Astrocyte (in vitro differentiated cells and primary cell): ENCODE measurements at regions not wholly inside any gene's neighbourhood (a gene's known extent, or its start where the extent isn't known, plus 50 kb on each side); places are given as distances from the start of the nearest gene placed in this dataset.

ENCODE experiments used
- EZH2 ChIP-seq: IDR thresholded peaks from 2 replicates; pipeline ENCODE4 v1.6.1; 2012; ENCODE audit warnings: mild to moderate bottlenecking, low read length, inconsistent platforms; ENCODE audit not compliant: insufficient read depth
- TF ChIP-seq, protein P1 (sequence below): IDR thresholded peaks from 2 replicates; pipeline ENCODE4 v1.5.1; 2011; ENCODE audit warnings: low read depth, mild to moderate bottlenecking, inconsistent platforms, low read length, moderate library complexity; ENCODE audit not compliant: insufficient read depth

GRCh38 chr10:131490991-131491594 lies 179.6 kb upstream of the TCERG1L start:
- TF ChIP-seq, protein P1, sequence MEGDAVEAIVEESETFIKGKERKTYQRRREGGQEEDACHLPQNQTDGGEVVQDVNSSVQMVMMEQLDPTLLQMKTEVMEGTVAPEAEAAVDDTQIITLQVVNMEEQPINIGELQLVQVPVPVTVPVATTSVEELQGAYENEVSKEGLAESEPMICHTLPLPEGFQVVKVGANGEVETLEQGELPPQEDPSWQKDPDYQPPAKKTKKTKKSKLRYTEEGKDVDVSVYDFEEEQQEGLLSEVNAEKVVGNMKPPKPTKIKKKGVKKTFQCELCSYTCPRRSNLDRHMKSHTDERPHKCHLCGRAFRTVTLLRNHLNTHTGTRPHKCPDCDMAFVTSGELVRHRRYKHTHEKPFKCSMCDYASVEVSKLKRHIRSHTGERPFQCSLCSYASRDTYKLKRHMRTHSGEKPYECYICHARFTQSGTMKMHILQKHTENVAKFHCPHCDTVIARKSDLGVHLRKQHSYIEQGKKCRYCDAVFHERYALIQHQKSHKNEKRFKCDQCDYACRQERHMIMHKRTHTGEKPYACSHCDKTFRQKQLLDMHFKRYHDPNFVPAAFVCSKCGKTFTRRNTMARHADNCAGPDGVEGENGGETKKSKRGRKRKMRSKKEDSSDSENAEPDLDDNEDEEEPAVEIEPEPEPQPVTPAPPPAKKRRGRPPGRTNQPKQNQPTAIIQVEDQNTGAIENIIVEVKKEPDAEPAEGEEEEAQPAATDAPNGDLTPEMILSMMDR: no peak
- no peak for TF ChIP-seq EZH2
